ENCODE measurements at regions not wholly inside any gene's neighbourhood (a gene's known extent, or its start where the extent isn't known, plus 50 kb on each side); places are given as distances from the start of the nearest gene placed in this dataset.
"Not testable (repeated sequence)": the region's sequence is repeated elsewhere in the genome, so short reads cannot be mapped to it uniquely, and the experiment has no call there.

- intact Hi-C loops (cut with micrococcal nuclease), result no loop called here
- Mint-ChIP-seq H3K27ac (no peak overlapping the region), H3K9me3 (no peaks in the 10 kb centered on the region), H3K4me1 (ENCODE audit: low read depth) (no peaks in the 10 kb centered on the region), H3K4me3 (no peak overlapping the region), H3K27me3 (ENCODE audit: insufficient read depth) (peaks cover 2% of the 10 kb centered on the region), H3K36me3 (ENCODE audit: low read depth) (no peaks in the 10 kb centered on the region)
- DNase-seq (ENCODE audit: low spot score), result no peak
These were observed 462.0 kb downstream of the RPS6KC1 start for GRCh38 chr1:213513006-213513405.

GRCh38 chr1:213514408-213515179, 463.6 kb downstream of the RPS6KC1 start:
- H3K36me3 Mint-ChIP-seq (ENCODE audit: low read depth); intact Hi-C loops (cut with micrococcal nuclease); H3K27me3 Mint-ChIP-seq (ENCODE audit: insufficient read depth): not testable (repeated sequence)

GRCh38 chr1:213519098-213519497, 468.1 kb downstream of the RPS6KC1 start:
- Mint-ChIP-seq H3K9me3 (no peaks in the 10 kb centered on the region), H3K27me3 (ENCODE audit: insufficient read depth) (peaks cover 2% of the 10 kb centered on the region), H3K4me1 (ENCODE audit: low read depth) (no peaks in the 10 kb centered on the region), H3K4me3 (no peak overlapping the region), H3K27ac (no peak overlapping the region), H3K36me3 (ENCODE audit: low read depth) (no peaks in the 10 kb centered on the region)
- intact Hi-C loops (cut with micrococcal nuclease), result no loop called here
- no peak for DNase-seq (ENCODE audit: low spot score)

More at GRCh38 chr1:213514408-213515179, 463.6 kb downstream of the RPS6KC1 start:
- H3K27ac Mint-ChIP-seq; H3K4me3 Mint-ChIP-seq; DNase-seq (ENCODE audit: low spot score); H3K9me3 Mint-ChIP-seq; H3K4me1 Mint-ChIP-seq (ENCODE audit: low read depth): not testable (repeated sequence)

DNA sequence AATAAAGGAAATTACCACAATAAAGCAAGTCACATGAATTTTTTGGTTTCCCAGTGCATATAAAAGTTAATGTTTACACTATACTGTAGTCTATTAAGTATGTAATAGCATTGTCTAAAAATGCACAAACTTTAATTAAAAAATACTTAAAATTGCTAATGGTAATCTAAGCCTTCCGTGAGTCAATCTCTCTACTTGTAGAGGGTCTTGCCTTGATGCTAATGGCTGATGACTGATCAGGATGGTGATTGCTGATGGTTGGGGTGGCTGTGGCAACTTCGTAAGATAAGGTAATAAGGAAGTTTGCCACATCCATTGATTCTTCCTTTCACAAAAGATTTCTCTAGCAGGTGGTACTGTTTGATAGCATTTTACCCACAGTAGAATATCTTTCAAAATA, 466.6 kb upstream of the PROX1 start:
- no peak for DNase-seq (ENCODE audit: low spot score)
- H3K27ac Mint-ChIP-seq, result no peak overlapping the region
- H3K9me3 Mint-ChIP-seq, result no peaks in the 10 kb centered on the region
- no peak overlapping the region for H3K4me3 Mint-ChIP-seq
- H3K36me3 Mint-ChIP-seq (ENCODE audit: low read depth), result no peaks in the 10 kb centered on the region
- H3K27me3 Mint-ChIP-seq (ENCODE audit: insufficient read depth), result peaks cover 2% of the 10 kb centered on the region
- no peaks in the 10 kb centered on the region for H3K4me1 Mint-ChIP-seq (ENCODE audit: low read depth)
- intact Hi-C loops (cut with micrococcal nuclease), result no loop called here

DNA sequence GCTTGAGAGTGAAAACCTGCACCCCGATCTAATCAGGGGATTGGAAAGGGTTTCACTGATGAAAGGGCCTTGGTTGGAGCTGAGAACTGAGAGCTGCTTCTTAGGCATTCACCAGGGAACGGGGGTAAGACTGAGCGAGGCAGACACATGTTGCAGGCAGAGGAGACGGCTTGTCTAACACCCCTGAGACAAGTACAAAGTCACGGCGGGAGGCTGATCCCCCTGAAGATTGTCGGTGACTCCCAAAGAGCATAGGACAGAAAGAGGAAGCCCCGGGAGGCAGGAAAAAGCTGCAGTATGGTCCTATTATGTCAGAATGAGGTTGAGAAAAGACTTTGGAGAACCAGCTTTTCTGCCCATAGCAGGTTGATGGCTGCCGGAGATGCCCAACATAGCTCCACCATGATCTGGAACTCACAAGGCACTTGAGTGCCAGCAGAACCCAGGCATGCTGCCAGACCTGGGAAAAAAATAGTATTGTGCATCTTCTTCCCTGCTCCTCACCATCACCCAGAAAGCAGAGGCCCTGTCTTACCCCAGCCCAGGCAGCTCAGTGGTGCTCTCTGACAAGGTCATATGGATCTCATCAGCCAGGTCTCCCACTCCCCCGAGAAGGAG, 463.9 kb upstream of the PROX1 start:
- Mint-ChIP-seq H3K9me3 (no peaks in the 10 kb centered on the region), H3K27ac (no peak overlapping the region), H3K4me3 (no peak overlapping the region), H3K36me3 (ENCODE audit: low read depth) (no peaks in the 10 kb centered on the region), H3K27me3 (ENCODE audit: insufficient read depth) (no peaks in the 10 kb centered on the region), H3K4me1 (ENCODE audit: low read depth) (no peaks in the 10 kb centered on the region)
- intact Hi-C loops (cut with micrococcal nuclease), result no loop called here
- DNase-seq (ENCODE audit: low spot score), result no peak

DNA sequence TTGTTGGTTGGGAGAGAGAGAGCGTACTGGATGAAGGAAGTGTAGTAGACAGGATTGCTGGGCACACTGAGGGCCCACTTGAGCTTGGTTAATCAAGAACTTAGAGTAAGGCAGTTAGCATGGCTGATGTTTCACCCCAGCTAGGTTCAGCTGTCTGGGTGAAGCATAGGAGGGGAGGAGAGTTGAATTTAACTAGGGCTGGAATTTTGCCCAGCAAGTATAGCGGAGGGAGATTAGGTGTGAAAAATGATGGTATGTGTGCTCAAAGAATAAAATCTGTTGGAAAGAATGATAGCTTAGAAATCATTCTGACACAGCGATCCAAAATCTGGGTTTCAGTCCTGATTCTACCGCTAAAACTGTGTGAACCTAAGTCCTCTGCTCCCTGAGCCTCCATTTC, 461.5 kb upstream of the PROX1 start:
- intact Hi-C loops (cut with micrococcal nuclease), result no loop called here
- H3K9me3 Mint-ChIP-seq, result no peaks in the 10 kb centered on the region
- H3K36me3 Mint-ChIP-seq (ENCODE audit: low read depth), result no peaks in the 10 kb centered on the region
- no peak overlapping the region for H3K27ac Mint-ChIP-seq
- H3K27me3 Mint-ChIP-seq (ENCODE audit: insufficient read depth), result no peaks in the 10 kb centered on the region
- no peak overlapping the region for H3K4me3 Mint-ChIP-seq
- H3K4me1 Mint-ChIP-seq (ENCODE audit: low read depth), result no peaks in the 10 kb centered on the region
- DNase-seq (ENCODE audit: low spot score), result no peak

DNA sequence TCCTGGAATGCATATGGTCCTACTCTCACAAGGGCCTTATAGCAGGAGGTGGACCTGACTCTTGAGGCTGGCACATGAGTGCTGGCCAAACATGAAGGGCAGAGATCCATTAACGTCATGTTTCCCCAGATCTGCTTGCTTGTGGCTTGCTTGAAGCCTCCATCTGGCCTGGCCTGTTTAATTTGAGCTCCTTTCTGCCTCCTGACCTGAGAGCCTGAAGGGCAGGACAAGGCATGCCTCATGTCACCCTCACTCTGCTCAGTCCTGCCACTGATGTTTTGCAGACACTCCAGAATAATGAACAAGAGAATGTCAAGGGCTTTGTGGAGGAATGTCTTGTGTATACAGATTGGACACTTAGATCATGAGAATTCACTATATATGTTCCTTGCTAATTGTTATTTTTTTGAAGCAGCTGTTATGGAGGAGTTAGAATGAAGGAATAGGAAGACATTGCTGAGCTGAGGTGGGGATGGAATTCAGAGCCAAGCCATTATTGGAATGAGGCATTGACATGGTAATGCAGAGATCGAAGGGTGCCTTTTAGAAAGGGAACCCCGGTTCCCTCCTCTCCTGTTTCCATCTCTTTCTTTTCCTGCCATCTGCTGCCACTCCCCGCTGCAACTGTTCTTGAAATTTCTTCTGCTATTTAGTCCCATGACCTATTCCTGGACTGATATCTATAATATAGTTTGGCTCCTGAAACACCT, 457.0 kb upstream of the PROX1 start:
- H3K4me3 Mint-ChIP-seq, result no peak overlapping the region
- no peak overlapping the region for H3K27ac Mint-ChIP-seq
- DNase-seq (ENCODE audit: low spot score), result no peak
- H3K36me3 Mint-ChIP-seq (ENCODE audit: low read depth), result no peaks in the 10 kb centered on the region
- no peaks in the 10 kb centered on the region for H3K9me3 Mint-ChIP-seq
- H3K4me1 Mint-ChIP-seq (ENCODE audit: low read depth), result no peaks in the 10 kb centered on the region
- intact Hi-C loops (cut with micrococcal nuclease), result no loop called here
- no peaks in the 10 kb centered on the region for H3K27me3 Mint-ChIP-seq (ENCODE audit: insufficient read depth)

DNA sequence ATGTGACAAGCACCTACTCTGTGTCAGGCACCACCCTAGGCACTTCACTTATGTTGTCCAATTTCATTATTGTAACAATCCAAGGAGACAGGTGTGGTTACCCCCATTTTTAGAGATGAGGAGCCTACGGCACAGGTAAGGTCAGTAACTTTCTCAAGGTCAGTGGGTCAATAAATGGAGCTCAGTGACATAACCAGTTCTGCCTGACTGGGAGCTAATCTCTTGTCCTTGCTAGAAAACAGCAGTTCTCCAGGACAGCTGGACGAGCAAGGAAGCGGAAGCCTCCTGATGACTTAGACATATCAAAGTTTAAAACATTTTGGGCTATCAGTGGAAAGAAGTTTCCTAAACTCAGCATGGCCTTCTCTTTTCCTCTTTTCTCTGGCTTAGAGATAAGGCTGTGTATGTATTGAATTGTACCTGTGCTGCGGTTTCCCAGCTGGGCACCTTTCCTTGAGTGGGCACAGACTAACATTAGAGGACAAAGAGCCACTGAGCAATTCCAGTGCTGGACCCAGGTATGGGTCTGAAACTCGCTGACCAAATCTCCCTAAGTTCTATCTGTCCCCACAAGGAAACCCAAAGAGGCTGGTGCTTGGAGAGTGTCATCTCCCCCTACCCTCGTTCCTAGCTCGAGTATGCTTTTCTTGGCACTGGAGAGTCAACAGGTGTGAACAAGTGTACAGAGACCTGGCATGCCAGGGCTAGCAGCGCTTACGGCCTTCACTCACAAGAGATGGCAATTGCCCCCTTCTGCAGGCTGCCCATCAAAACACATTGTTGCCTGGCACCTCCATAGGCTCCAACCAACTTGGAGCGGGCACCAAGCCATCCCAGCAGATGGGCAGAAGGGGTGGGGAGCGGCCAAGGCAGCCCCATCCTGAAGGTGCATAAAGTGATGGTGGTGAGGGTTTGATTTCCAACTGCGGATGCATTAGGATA, 456.1 kb upstream of the PROX1 start:
- Mint-ChIP-seq H3K9me3 (no peaks in the 10 kb centered on the region), H3K27ac (no peak overlapping the region), H3K4me3 (no peak overlapping the region), H3K27me3 (ENCODE audit: insufficient read depth) (no peaks in the 10 kb centered on the region), H3K4me1 (ENCODE audit: low read depth) (no peaks in the 10 kb centered on the region), H3K36me3 (ENCODE audit: low read depth) (no peaks in the 10 kb centered on the region)
- DNase-seq (ENCODE audit: low spot score), result no peak
- intact Hi-C loops (cut with micrococcal nuclease), result no loop called here

DNA sequence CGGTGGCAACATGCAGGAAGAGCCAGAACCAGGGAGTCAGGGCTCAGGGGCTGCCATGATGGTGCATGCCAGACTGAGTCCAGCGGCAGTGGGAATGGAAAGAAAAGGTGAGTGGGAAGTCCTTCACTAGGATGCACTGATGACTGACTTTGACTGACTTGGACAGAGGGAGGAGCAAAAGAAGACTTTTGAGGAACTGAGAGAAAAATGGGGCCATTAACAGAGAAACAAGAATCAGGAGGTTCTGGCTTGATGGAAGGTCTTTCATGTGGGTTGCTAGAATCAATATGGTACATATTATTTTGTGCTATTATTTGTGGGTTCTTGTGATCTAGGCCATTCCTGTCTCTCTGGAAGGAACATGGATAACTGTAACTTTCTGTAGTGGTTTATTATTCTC, 454.6 kb upstream of the PROX1 start:
- Mint-ChIP-seq H3K9me3 (no peaks in the 10 kb centered on the region), H3K4me1 (ENCODE audit: low read depth) (no peaks in the 10 kb centered on the region), H3K27me3 (ENCODE audit: insufficient read depth) (no peaks in the 10 kb centered on the region), H3K36me3 (ENCODE audit: low read depth) (no peaks in the 10 kb centered on the region), H3K27ac (no peak overlapping the region), H3K4me3 (no peak overlapping the region)
- intact Hi-C loops (cut with micrococcal nuclease), result no loop called here
- DNase-seq (ENCODE audit: low spot score), result no peak

DNA sequence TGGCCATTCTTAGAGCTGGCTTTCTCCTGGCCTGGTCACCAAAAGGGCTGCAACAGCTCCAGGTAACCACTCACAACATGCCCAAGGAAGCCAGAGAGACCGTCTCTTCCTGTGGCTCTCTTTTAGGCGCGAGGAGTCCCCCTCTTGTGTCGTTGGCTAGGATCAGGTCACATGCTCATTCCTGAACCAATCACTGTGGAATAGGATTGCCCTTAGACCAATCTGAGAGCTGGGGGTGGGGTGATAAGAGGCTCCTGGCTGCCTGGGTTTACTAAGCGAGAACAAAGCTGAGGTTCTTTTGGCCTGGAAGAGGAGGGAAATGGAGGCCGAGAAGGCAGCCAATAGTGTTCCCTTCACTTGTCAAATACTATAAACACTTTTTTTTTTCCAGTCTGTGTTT, 452.1 kb upstream of the PROX1 start:
- no peak for DNase-seq (ENCODE audit: low spot score)
- Mint-ChIP-seq H3K36me3 (ENCODE audit: low read depth) (no peaks in the 10 kb centered on the region), H3K4me1 (ENCODE audit: low read depth) (no peaks in the 10 kb centered on the region), H3K9me3 (no peaks in the 10 kb centered on the region), H3K4me3 (no peak overlapping the region), H3K27me3 (ENCODE audit: insufficient read depth) (no peaks in the 10 kb centered on the region), H3K27ac (no peak overlapping the region)
- intact Hi-C loops (cut with micrococcal nuclease), result no loop called here

GRCh38 chr1:213538251-213538650, 449.5 kb upstream of the PROX1 start:
- Mint-ChIP-seq H3K9me3 (no peaks in the 10 kb centered on the region), H3K36me3 (ENCODE audit: low read depth) (no peaks in the 10 kb centered on the region), H3K4me1 (ENCODE audit: low read depth) (no peaks in the 10 kb centered on the region), H3K27ac (no peak overlapping the region), H3K27me3 (ENCODE audit: insufficient read depth) (peaks cover 2% of the 10 kb centered on the region), H3K4me3 (no peak overlapping the region)
- no peak for DNase-seq (ENCODE audit: low spot score)
- intact Hi-C loops (cut with micrococcal nuclease), result no loop called here

- Mint-ChIP-seq H3K4me3 (no peak overlapping the region), H3K27ac (no peak overlapping the region), H3K27me3 (ENCODE audit: insufficient read depth) (peaks cover 2% of the 10 kb centered on the region), H3K4me1 (ENCODE audit: low read depth) (no peaks in the 10 kb centered on the region), H3K9me3 (no peaks in the 10 kb centered on the region), H3K36me3 (ENCODE audit: low read depth) (no peaks in the 10 kb centered on the region)
- intact Hi-C loops (cut with micrococcal nuclease), result no loop called here
- DNase-seq (ENCODE audit: low spot score), result no peak
These were observed 448.3 kb upstream of the PROX1 start for GRCh38 chr1:213539464-213539863.
